ENCODE measurements at regions not wholly inside any gene's neighbourhood (a gene's known extent, or its start where the extent isn't known, plus 50 kb on each side); places are given as distances from the start of the nearest gene placed in this dataset.

GRCh38 chr2:83650898-83651297 lies 808.2 kb downstream of the SUCLG1 start:
- DNase-seq (ENCODE audit: low spot score) = no peak

- DNase-seq (ENCODE audit: low spot score) = no peak
Measured at GRCh38 chr2:83650161-83650560, 808.9 kb downstream of the SUCLG1 start.

- DNase-seq (ENCODE audit: low spot score) = no peak
Measured at GRCh38 chr2:83640506-83640905, 818.6 kb downstream of the SUCLG1 start.

- no peak for DNase-seq (ENCODE audit: low spot score)
Measured at GRCh38 chr2:83633423-83633822, 825.7 kb downstream of the SUCLG1 start.

GRCh38 chr2:83630351-83630750 lies 828.7 kb downstream of the SUCLG1 start:
- DNase-seq (ENCODE audit: low spot score) = no peak

- DNase-seq (ENCODE audit: low spot score) = no peak
Measured at GRCh38 chr2:83615511-83615910, 843.6 kb downstream of the SUCLG1 start.

- DNase-seq (ENCODE audit: low spot score) = no peak
Measured at GRCh38 chr2:83613178-83613577, 845.9 kb downstream of the SUCLG1 start.

GRCh38 chr2:83602753-83603152 lies 856.3 kb downstream of the SUCLG1 start:
- no peak for DNase-seq (ENCODE audit: low spot score)

GRCh38 chr2:83596592-83597282 lies 862.3 kb downstream of the SUCLG1 start:
- DNase-seq (ENCODE audit: low spot score) = no peak

GRCh38 chr2:83595926-83596325 lies 863.2 kb downstream of the SUCLG1 start:
- no peak for DNase-seq (ENCODE audit: low spot score)

GRCh38 chr2:83595121-83595690 lies 863.9 kb downstream of the SUCLG1 start:
- DNase-seq (ENCODE audit: low spot score) = no peak

GRCh38 chr2:83594241-83595120 lies 864.6 kb downstream of the SUCLG1 start:
- no peak for DNase-seq (ENCODE audit: low spot score)

GRCh38 chr2:83587309-83587708 lies 871.8 kb downstream of the SUCLG1 start:
- peak; percentile 10 for DNase-seq (ENCODE audit: low spot score)

- no peak for DNase-seq (ENCODE audit: low spot score)
Measured at GRCh38 chr2:83585250-83585649, 873.8 kb downstream of the SUCLG1 start.

- no peak for DNase-seq (ENCODE audit: low spot score)
Measured at GRCh38 chr2:83584672-83585071, 874.4 kb downstream of the SUCLG1 start.

- no peak for DNase-seq (ENCODE audit: low spot score)
Measured at GRCh38 chr2:83582589-83582988, 876.5 kb downstream of the SUCLG1 start.

- no peak for DNase-seq (ENCODE audit: low spot score)
Measured at GRCh38 chr2:83579507-83579906, 879.6 kb downstream of the SUCLG1 start.

- DNase-seq (ENCODE audit: low spot score) = no peak
Measured at GRCh38 chr2:83578405-83578804, 880.7 kb downstream of the SUCLG1 start.

- DNase-seq (ENCODE audit: low spot score) = no peak
Measured at GRCh38 chr2:83574614-83575013, 884.5 kb downstream of the SUCLG1 start.

GRCh38 chr2:83573060-83573459 lies 886.0 kb downstream of the SUCLG1 start:
- DNase-seq (ENCODE audit: low spot score) = no peak

GRCh38 chr2:83572400-83572799 lies 886.7 kb downstream of the SUCLG1 start:
- no peak for DNase-seq (ENCODE audit: low spot score)

- DNase-seq (ENCODE audit: low spot score) = no peak
Measured at GRCh38 chr2:83567551-83567950, 891.5 kb downstream of the SUCLG1 start.

- DNase-seq (ENCODE audit: low spot score) = no peak
Measured at GRCh38 chr2:83565626-83566025, 893.5 kb downstream of the SUCLG1 start.
